ENCODE measurements at regions not wholly inside any gene's neighbourhood (a gene's known extent, or its start where the extent isn't known, plus 50 kb on each side); places are given as distances from the start of the nearest gene placed in this dataset.

DNA sequence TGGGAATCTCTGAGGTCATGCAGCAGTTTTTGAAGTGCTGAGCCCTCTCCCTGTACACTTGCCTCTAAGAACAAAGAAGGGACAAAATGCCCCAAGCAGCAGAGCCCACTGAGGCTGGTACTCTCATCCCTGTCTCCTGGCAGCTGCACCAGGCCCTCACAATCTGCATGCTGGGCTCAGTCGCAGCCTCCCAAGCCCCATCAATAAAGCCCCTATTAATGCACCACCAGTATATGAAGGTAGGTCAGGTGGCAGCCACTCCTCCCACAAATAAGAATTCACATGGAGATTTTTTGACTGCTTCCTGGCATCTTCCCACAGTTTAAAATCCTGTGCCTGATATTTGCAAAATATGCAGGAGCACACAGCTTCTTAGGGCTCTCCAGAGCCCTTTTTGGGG, 181.2 kb upstream of the PALMD start:
- TF ChIP-seq, protein P1, sequence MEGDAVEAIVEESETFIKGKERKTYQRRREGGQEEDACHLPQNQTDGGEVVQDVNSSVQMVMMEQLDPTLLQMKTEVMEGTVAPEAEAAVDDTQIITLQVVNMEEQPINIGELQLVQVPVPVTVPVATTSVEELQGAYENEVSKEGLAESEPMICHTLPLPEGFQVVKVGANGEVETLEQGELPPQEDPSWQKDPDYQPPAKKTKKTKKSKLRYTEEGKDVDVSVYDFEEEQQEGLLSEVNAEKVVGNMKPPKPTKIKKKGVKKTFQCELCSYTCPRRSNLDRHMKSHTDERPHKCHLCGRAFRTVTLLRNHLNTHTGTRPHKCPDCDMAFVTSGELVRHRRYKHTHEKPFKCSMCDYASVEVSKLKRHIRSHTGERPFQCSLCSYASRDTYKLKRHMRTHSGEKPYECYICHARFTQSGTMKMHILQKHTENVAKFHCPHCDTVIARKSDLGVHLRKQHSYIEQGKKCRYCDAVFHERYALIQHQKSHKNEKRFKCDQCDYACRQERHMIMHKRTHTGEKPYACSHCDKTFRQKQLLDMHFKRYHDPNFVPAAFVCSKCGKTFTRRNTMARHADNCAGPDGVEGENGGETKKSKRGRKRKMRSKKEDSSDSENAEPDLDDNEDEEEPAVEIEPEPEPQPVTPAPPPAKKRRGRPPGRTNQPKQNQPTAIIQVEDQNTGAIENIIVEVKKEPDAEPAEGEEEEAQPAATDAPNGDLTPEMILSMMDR (IDR thresholded peaks at IDR 0.05; ENCODE audit: insufficient read depth, low read depth, low read length, missing control alignments): no peak
- H3K4me3 ChIP-seq (ENCODE audit: low read depth, low read length): no peak overlapping the region
- no peak for DNase-seq (ENCODE audit: low read depth)

DNA sequence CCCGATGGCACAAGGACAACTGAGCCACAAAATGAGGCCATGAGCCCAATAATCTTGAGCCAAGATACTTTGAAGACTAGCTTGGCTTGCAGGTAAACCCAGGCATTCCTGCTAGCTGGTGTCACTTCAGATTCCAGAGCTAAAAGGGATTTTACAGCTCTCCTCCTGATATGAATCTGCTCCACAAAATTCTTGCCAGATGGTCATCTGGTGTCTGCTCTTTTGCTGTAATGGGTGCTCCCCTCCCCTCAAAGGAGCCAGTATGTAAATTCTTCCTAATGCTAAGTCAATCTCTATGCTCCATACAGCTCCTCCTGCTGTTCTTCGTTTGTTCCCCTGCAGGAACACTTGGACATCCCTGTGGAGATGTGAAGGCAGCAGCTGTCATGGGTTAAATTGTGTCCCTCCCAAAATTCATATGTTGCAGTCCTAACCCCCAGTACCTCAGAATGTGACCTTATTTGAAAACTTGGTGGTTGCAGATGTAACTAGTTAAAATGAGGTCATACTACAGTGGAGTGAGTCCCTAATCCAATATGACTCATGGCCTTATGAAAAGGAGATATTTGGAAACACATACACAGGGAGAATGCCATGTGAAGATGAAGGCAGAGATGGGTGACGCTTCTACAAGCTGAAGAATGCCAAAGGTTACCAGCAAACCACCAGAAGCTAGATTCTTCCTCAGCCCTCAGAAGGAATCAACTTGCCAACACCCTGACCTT, 180.6 kb upstream of the PALMD start:
- no peak overlapping the region for H3K4me3 ChIP-seq (ENCODE audit: low read depth, low read length)
- no peak for DNase-seq (ENCODE audit: low read depth)
- TF ChIP-seq, protein P1 (IDR thresholded peaks at IDR 0.05; ENCODE audit: insufficient read depth, low read depth, low read length, missing control alignments): no peak

DNA sequence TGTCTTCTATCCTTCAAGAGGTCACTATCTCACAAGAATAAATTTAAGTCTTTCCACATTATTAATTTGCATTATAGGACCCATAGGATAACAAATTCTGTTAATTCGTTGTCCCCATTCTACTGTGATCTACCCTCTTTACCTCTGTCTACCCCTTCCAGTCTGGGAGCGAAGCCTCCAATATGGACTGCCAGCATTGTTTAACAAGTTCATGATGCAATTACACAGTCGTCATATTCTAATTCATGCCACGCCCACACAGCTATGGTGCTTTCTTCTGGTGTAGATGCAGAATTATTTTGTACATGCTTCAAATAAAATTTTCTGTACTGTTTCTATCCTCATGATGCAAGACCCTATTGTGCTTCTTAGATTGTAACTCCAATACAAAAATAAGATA, 178.3 kb upstream of the PALMD start:
- TF ChIP-seq, protein P1 (IDR thresholded peaks at IDR 0.05; ENCODE audit: insufficient read depth, low read depth, low read length, missing control alignments): no peak
- DNase-seq (ENCODE audit: low read depth): no peak
- H3K4me3 ChIP-seq (ENCODE audit: low read depth, low read length): no peak overlapping the region

DNA sequence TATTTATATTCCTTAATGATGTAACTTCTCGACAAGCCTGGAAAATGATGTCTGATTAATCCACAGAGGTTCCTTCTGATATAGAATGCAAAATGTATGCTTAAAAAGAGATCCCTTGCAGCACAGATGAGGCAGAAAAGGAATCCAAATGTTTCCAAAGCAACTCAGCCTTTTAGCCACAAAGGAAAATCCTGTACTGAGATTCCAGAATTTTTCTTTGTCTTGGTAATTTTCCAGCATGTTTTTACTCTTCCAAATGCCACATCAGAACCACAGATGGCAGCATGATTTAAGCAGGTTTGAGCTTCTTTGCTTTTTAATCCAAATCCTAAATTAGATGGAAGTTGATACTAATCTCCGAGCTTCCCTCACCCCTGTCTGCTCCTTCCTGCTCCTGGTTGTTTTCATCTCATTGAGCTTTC, 176.4 kb upstream of the PALMD start:
- TF ChIP-seq, protein P1 (IDR thresholded peaks at IDR 0.05; ENCODE audit: insufficient read depth, low read depth, low read length, missing control alignments): no peak
- no peak for DNase-seq (ENCODE audit: low read depth)
- H3K4me3 ChIP-seq (ENCODE audit: low read depth, low read length): no peak overlapping the region

DNA sequence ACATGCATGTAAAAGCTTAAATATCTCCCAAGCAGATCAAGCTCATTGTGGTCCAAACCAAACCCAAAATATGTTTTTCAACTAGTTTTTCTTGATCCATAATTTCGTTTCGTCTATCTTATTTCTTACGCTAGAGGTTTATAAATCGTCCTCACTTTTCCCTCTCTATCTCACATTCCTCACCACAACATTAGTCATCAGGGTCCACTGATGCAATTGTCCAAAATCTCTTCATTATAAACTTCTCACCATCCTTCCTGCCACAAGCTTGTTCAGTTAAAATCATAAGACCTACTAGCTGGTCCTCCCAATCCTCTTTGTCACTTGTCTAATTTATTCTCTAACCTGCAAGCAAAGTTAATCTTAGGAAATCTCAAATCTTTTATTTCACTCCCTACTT, 173.0 kb upstream of the PALMD start:
- TF ChIP-seq, protein P1 (IDR thresholded peaks at IDR 0.05; ENCODE audit: insufficient read depth, low read depth, low read length, missing control alignments): no peak
- no peak for DNase-seq (ENCODE audit: low read depth)
- no peak overlapping the region for H3K4me3 ChIP-seq (ENCODE audit: low read depth, low read length)

DNA sequence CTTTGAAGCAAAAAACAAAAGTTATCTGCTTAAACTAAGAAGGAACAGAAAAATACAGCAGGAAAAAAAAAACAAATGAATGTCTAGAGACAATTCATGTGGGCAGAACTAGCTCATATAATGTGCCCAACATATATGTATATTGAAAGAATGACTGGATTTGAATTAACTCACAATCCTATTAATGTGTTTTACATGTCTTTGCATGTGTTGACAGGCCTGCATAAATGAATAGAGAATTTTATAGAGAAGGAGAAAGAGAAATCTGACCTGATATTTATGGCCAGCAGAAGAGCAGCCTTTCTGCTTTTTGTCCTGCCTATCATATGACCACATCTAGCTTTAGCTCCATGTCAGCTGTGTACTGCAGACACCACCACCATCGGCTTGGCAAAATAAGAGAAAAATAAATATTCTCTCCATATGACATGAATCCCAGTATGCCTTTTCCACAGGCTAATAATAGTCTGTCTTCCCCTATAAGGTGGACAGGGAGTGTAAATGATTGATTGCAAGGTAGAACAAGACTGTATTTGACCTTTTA, 171.5 kb upstream of the PALMD start:
- no peak for DNase-seq (ENCODE audit: low read depth)
- TF ChIP-seq, protein P1 (IDR thresholded peaks at IDR 0.05; ENCODE audit: insufficient read depth, low read depth, low read length, missing control alignments): no peak
- no peak overlapping the region for H3K4me3 ChIP-seq (ENCODE audit: low read depth, low read length)

DNA sequence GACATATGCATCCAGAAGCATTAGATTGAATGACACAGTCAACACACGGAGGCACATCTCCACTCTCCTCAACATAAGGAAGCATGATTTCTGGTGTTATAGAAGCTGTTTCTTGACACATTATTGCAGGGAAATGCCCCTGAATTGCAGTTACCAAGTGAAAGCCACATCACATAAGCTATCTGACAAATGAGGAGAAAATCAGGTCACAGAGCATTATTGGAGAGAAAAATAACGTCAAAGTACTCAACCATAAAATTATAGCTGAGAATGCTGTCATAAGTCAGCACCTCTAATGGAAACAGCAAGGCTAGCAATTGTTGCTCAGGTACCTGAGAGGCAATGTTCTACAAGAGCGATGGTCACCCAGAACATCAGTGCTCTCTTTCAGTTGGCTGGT, 169.9 kb upstream of the PALMD start:
- TF ChIP-seq, protein P1 (IDR thresholded peaks at IDR 0.05; ENCODE audit: insufficient read depth, low read depth, low read length, missing control alignments): no peak
- DNase-seq (ENCODE audit: low read depth): no peak
- H3K4me3 ChIP-seq (ENCODE audit: low read depth, low read length): no peak overlapping the region
